ENCODE measurements at regions not wholly inside any gene's neighbourhood (a gene's known extent, or its start where the extent isn't known, plus 50 kb on each side); places are given as distances from the start of the nearest gene placed in this dataset.

DNA sequence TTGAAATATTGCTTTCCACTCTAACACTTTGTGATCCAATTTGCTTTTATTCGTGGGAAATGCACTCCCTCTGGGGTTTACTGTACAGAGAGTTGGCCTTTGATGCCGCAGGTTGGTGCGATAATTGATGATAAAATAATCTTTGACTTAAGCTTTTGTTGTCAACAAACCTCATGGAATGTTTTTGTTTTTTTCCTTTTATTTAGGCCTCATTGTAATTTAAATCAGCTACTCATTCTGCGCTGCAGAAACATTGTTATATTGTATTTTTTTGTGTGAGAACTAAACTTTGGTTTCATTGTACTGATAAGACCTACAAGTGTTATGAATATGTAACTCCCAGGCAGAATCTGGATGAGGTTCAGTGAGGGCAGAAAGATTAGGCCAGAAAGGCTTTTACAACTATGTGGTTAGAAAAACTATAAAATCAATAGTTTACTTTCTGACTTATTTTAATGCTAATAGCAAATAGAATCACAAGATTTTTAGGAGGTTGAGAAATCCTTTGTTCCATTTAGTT lies 76.8 kb upstream of the POM121L12 start:
- Histone ChIP-seq H3K4me3 (ENCODE audit: insufficient read depth, low read depth, low read length) (no peak overlapping the region), H3K36me3 (ENCODE audit: insufficient read depth, low read length) (no peaks in the 10 kb centered on the region), H3K9ac (ENCODE audit: low read length) (no peak overlapping the region), H3K27me3 (ENCODE audit: insufficient read depth, low read length) (no peaks in the 10 kb centered on the region), H3K9me3 (ENCODE audit: insufficient read depth, low read depth, low read length) (no peaks in the 10 kb centered on the region), H3K4me1 (ENCODE audit: insufficient read depth, low read length) (no peaks in the 10 kb centered on the region), H2AFZ (ENCODE audit: low read depth, low read length) (no peak overlapping the region), H3K27ac (ENCODE audit: low read depth, low read length) (no peak overlapping the region), H3K4me2 (ENCODE audit: low read length) (no peak overlapping the region), H3K79me2 (ENCODE audit: insufficient read depth, low read length) (no peaks in the 10 kb centered on the region), H4K20me1 (ENCODE audit: insufficient read depth, low read length) (no peaks in the 10 kb centered on the region)
- H3K9me3 Mint-ChIP-seq (ENCODE audit: unreplicated experiment): no peaks in the 10 kb centered on the region
- H3K36me3 Mint-ChIP-seq (ENCODE audit: low read depth, unreplicated experiment): no peaks in the 10 kb centered on the region
- no peak for FAIRE-seq
- H3K27me3 Mint-ChIP-seq (ENCODE audit: low read depth, unreplicated experiment): no peaks in the 10 kb centered on the region
- H3K27ac Mint-ChIP-seq (ENCODE audit: unreplicated experiment): no peak overlapping the region
- peaks cover 37% of the 10 kb centered on the region for H3K4me1 Mint-ChIP-seq (ENCODE audit: low read depth, unreplicated experiment)
- no peak for DNase-seq (ENCODE audit: low read depth)
- H3K4me3 Mint-ChIP-seq (ENCODE audit: unreplicated experiment): no peak overlapping the region
- TF ChIP-seq EZH2 (IDR thresholded peaks at IDR 0.05; ENCODE audit: insufficient read depth, low read length): no peak
- TF ChIP-seq, protein P1, sequence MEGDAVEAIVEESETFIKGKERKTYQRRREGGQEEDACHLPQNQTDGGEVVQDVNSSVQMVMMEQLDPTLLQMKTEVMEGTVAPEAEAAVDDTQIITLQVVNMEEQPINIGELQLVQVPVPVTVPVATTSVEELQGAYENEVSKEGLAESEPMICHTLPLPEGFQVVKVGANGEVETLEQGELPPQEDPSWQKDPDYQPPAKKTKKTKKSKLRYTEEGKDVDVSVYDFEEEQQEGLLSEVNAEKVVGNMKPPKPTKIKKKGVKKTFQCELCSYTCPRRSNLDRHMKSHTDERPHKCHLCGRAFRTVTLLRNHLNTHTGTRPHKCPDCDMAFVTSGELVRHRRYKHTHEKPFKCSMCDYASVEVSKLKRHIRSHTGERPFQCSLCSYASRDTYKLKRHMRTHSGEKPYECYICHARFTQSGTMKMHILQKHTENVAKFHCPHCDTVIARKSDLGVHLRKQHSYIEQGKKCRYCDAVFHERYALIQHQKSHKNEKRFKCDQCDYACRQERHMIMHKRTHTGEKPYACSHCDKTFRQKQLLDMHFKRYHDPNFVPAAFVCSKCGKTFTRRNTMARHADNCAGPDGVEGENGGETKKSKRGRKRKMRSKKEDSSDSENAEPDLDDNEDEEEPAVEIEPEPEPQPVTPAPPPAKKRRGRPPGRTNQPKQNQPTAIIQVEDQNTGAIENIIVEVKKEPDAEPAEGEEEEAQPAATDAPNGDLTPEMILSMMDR (IDR thresholded peaks at IDR 0.05; ENCODE audit: insufficient read depth, low read depth, low read length): no peak

GRCh38 chr7:52956379-52956915 lies 79.0 kb upstream of the POM121L12 start:
- H3K9me3 ChIP-seq (ENCODE audit: insufficient read depth, low read depth, low read length): no peaks in the 10 kb centered on the region
- Mint-ChIP-seq H3K27ac (ENCODE audit: unreplicated experiment) (no peak overlapping the region), H3K4me1 (ENCODE audit: low read depth, unreplicated experiment) (peaks cover 30% of the 10 kb centered on the region), H3K27me3 (ENCODE audit: low read depth, unreplicated experiment) (no peaks in the 10 kb centered on the region), H3K9me3 (ENCODE audit: unreplicated experiment) (no peaks in the 10 kb centered on the region), H3K36me3 (ENCODE audit: low read depth, unreplicated experiment) (no peaks in the 10 kb centered on the region), H3K4me3 (ENCODE audit: unreplicated experiment) (no peak overlapping the region)
- H3K4me3 ChIP-seq (ENCODE audit: insufficient read depth, low read depth, low read length): no peak overlapping the region
- H3K36me3 ChIP-seq (ENCODE audit: insufficient read depth, low read length): no peaks in the 10 kb centered on the region
- DNase-seq (ENCODE audit: low read depth) (no peak), FAIRE-seq (no peak)
- H3K27ac ChIP-seq (ENCODE audit: low read depth, low read length): no peak overlapping the region
- H3K79me2 ChIP-seq (ENCODE audit: insufficient read depth, low read length): no peaks in the 10 kb centered on the region
- no peak overlapping the region for H3K9ac ChIP-seq (ENCODE audit: low read length)
- no peak overlapping the region for H3K4me2 ChIP-seq (ENCODE audit: low read length)
- TF ChIP-seq, protein P1 (IDR thresholded peaks at IDR 0.05; ENCODE audit: insufficient read depth, low read depth, low read length): no peak
- no peak for TF ChIP-seq EZH2 (IDR thresholded peaks at IDR 0.05; ENCODE audit: insufficient read depth, low read length)
- no peaks in the 10 kb centered on the region for H3K27me3 ChIP-seq (ENCODE audit: insufficient read depth, low read length)
- no peak overlapping the region for H2AFZ ChIP-seq (ENCODE audit: low read depth, low read length)
- H3K4me1 ChIP-seq (ENCODE audit: insufficient read depth, low read length): no peaks in the 10 kb centered on the region
- no peaks in the 10 kb centered on the region for H4K20me1 ChIP-seq (ENCODE audit: insufficient read depth, low read length)

DNA sequence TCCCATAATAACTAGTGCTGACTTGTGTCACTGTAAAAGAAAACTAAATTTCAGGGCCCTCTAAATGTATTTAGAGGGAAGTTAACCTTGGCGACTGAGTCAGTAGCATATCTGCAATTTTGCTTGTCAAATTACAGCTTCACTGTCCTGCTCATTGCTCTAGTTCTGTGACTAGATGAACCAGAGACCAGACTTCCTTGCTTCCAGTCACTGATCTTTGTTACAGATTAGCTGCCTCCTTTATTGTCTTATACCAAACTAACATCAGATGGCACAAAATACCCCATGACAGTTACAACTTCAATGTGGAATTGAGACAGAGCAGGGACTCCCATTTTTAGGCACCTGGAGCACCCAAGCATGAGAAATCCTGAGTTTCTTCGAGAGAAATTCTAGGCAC lies 79.9 kb upstream of the POM121L12 start:
- TF ChIP-seq EZH2 (IDR thresholded peaks at IDR 0.05; ENCODE audit: insufficient read depth, low read length): no peak
- TF ChIP-seq, protein P1 (IDR thresholded peaks at IDR 0.05; ENCODE audit: insufficient read depth, low read depth, low read length): no peak
- no peaks in the 10 kb centered on the region for H3K27me3 Mint-ChIP-seq (ENCODE audit: low read depth, unreplicated experiment)
- Histone ChIP-seq H3K9me3 (ENCODE audit: insufficient read depth, low read depth, low read length) (no peaks in the 10 kb centered on the region), H3K4me2 (ENCODE audit: low read length) (no peak overlapping the region), H3K79me2 (ENCODE audit: insufficient read depth, low read length) (no peaks in the 10 kb centered on the region), H3K4me1 (ENCODE audit: insufficient read depth, low read length) (no peaks in the 10 kb centered on the region), H3K27ac (ENCODE audit: low read depth, low read length) (no peak overlapping the region), H3K36me3 (ENCODE audit: insufficient read depth, low read length) (no peaks in the 10 kb centered on the region), H3K27me3 (ENCODE audit: insufficient read depth, low read length) (no peaks in the 10 kb centered on the region), H2AFZ (ENCODE audit: low read depth, low read length) (no peak overlapping the region), H3K4me3 (ENCODE audit: insufficient read depth, low read depth, low read length) (no peak overlapping the region), H4K20me1 (ENCODE audit: insufficient read depth, low read length) (no peaks in the 10 kb centered on the region), H3K9ac (ENCODE audit: low read length) (no peak overlapping the region)
- DNase-seq (ENCODE audit: low read depth) (no peak), FAIRE-seq (no peak)
- peaks cover 24% of the 10 kb centered on the region for H3K4me1 Mint-ChIP-seq (ENCODE audit: low read depth, unreplicated experiment)
- H3K4me3 Mint-ChIP-seq (ENCODE audit: unreplicated experiment): no peak overlapping the region
- no peak overlapping the region for H3K27ac Mint-ChIP-seq (ENCODE audit: unreplicated experiment)
- H3K36me3 Mint-ChIP-seq (ENCODE audit: low read depth, unreplicated experiment): no peaks in the 10 kb centered on the region
- no peaks in the 10 kb centered on the region for H3K9me3 Mint-ChIP-seq (ENCODE audit: unreplicated experiment)

All from astrocyte (in vitro differentiated cells and primary cell).